MM.1S (cell line): ENCODE measurements at regions not wholly inside any gene's neighbourhood (a gene's known extent, or its start where the extent isn't known, plus 50 kb on each side); places are given as distances from the start of the nearest gene placed in this dataset.

ENCODE experiments used
- EZH2 ChIP-seq: fragments of 300-600 bp; sonication (generic); optimal IDR thresholded peaks from 2 replicates; pipeline ENCODE3; 2017; ENCODE audit warnings: low read depth, mild to moderate bottlenecking, antibody characterized with exemption, low read length, mixed read lengths
- TF ChIP-seq, protein P1 (sequence below): fragments of 300-600 bp; sonication (generic); IDR thresholded peaks from 2 replicates; pipeline ENCODE4 v1.5.1; 2016; ENCODE audit warnings: antibody characterized with exemption, low read length, mixed read lengths

DNA sequence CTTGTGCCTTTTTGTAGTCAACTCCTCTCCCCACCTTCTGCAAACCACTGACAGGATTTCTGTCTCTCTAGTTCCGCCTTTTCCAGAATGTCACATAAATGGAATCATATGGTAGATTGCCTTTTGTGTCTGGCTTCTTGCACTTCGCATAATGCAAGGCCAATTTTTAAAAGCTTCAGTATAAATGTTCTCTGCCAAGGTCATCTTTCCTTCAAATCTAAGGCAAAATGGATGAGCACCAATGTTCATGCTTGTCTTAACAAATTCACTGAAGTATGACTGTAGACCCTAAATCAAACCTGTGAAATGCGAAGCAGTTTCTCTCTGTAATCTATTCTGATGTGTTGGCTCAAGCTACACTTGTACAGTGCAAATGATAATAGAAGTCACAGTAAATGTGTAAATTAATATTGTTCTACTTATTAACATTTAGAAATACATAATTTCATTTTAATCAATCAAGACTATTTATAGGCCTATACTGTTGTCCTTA lies 92.8 kb upstream of the GLS start:
- TF ChIP-seq, protein P1, sequence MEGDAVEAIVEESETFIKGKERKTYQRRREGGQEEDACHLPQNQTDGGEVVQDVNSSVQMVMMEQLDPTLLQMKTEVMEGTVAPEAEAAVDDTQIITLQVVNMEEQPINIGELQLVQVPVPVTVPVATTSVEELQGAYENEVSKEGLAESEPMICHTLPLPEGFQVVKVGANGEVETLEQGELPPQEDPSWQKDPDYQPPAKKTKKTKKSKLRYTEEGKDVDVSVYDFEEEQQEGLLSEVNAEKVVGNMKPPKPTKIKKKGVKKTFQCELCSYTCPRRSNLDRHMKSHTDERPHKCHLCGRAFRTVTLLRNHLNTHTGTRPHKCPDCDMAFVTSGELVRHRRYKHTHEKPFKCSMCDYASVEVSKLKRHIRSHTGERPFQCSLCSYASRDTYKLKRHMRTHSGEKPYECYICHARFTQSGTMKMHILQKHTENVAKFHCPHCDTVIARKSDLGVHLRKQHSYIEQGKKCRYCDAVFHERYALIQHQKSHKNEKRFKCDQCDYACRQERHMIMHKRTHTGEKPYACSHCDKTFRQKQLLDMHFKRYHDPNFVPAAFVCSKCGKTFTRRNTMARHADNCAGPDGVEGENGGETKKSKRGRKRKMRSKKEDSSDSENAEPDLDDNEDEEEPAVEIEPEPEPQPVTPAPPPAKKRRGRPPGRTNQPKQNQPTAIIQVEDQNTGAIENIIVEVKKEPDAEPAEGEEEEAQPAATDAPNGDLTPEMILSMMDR: no peak
- no peak for TF ChIP-seq EZH2
